Uterus (tissue), 3 donors: ENCODE measurements at regions not wholly inside any gene's neighbourhood (a gene's known extent, or its start where the extent isn't known, plus 50 kb on each side); places are given as distances from the start of the nearest gene placed in this dataset.

Experiments
- DNase-seq, 2 donors: peaks; one replicate each; pipeline ENCODE4 v3.0.0-alpha.2; 2019 to 2020
- H3K27ac ChIP-seq, 2 donors: fragments of 200-600 bp; sonication (generic); 1 replicate in 1 of 2; 2 replicates in 1 of 2; pipeline ENCODE4 v1.5.1; 2016 to 2018
- H3K27me3 ChIP-seq, 2 donors: fragments of 200-600 bp; sonication (generic); one replicate each; pipeline ENCODE4 v1.5.1; 2018 to 2019; ENCODE audit warnings: control low read depth in 1 of 2
- H3K36me3 ChIP-seq, 2 donors: fragments of 200-600 bp; sonication (generic); one replicate each; pipeline ENCODE4 v1.5.1; 2019; ENCODE audit warnings: control low read depth in 1 of 2
- H3K4me1 ChIP-seq, 2 donors: fragments of 200-600 bp; sonication (generic); one replicate each; pipeline ENCODE4 v1.5.1; 2018 to 2019; ENCODE audit warnings: control low read depth in 1 of 2
- H3K4me3 ChIP-seq, 2 donors: fragments of 200-600 bp; sonication (generic); 1 replicate in 1 of 2; 2 replicates in 1 of 2; pipeline ENCODE4 v1.5.1; 2018 to 2019; ENCODE audit warnings: mild to moderate bottlenecking in 1 of 2
- H3K9me3 ChIP-seq, 2 donors: fragments of 200-600 bp; sonication (generic); one replicate each; pipeline ENCODE4 v1.5.1; 2019; ENCODE audit warnings: control low read depth in 1 of 2
- POLR2A ChIP-seq, 2 donors: fragments of 450-650 bp; IDR thresholded peaks; one replicate each; pipeline ENCODE4 v1.6.1; 2016; ENCODE audit warnings: antibody characterized with exemption in 2 of 2, mild to moderate bottlenecking in 1 of 2, moderate library complexity in 1 of 2
- intact Hi-C: fragments of 100-400 bp; cut with DNase I; formaldehyde crosslinking; loops from one replicate; pipeline ENCODE4 v1.15.1; 2023; ENCODE audit warnings: low total_unique reads
- TF ChIP-seq, protein P1 (sequence below), 4 experiments: fragments of 200-600 bp in 2 of 4; fragments of 450-650 bp in 2 of 4; sonication (generic) in 2 of 4; IDR thresholded peaks; one replicate each; pipeline ENCODE4 v1.5.1; 2016 to 2019; ENCODE audit warnings: antibody characterized with exemption in 4 of 4, mild to moderate bottlenecking in 2 of 4, moderate library complexity in 1 of 4
- donor health status: DM: yes; HTN: yes; CAD: no.

DNA sequence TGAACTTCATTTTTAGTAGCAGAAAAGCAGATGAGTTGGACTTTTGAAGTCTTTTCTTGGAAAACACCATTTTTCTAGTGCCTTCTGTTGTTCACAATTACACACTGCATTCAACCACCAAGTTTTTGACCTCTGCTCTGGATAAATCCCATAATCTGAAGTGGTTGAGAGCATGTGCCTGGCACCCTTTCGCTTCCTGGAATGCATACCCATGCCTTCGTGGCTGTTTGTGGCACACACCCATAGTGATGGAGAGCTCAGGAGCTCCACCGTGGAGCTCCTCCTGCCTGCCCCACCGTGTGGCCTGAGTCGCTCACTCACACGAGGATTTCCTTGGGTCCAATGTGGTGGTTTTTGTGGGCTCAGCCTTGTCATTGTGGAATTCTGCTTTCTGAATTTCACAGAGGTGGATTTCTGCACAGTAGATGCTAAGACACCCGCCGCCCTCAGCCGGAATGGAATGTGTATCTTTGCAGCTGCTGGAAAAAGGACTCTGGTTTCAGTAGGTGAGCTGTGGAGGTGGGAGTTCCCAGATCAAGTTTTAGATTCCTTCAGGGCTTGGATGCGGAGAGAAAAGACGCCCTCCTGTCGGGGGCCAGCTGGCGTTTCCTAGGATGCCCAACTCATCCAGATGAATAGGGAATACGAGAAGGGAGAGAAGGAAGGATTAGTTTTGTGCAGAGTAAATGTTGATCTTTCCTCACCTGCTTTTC is 500.4 kb downstream of the IRX1 start:
- no peaks in the 10 kb centered on the region for H3K36me3 ChIP-seq
- H3K4me3 ChIP-seq: no peak overlapping the region
- no peaks in the 10 kb centered on the region for H3K9me3 ChIP-seq
- no peak overlapping the region for H3K27ac ChIP-seq
- TF ChIP-seq POLR2A (IDR thresholded peaks at IDR 0.05): no peak
- TF ChIP-seq, protein P1, sequence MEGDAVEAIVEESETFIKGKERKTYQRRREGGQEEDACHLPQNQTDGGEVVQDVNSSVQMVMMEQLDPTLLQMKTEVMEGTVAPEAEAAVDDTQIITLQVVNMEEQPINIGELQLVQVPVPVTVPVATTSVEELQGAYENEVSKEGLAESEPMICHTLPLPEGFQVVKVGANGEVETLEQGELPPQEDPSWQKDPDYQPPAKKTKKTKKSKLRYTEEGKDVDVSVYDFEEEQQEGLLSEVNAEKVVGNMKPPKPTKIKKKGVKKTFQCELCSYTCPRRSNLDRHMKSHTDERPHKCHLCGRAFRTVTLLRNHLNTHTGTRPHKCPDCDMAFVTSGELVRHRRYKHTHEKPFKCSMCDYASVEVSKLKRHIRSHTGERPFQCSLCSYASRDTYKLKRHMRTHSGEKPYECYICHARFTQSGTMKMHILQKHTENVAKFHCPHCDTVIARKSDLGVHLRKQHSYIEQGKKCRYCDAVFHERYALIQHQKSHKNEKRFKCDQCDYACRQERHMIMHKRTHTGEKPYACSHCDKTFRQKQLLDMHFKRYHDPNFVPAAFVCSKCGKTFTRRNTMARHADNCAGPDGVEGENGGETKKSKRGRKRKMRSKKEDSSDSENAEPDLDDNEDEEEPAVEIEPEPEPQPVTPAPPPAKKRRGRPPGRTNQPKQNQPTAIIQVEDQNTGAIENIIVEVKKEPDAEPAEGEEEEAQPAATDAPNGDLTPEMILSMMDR (IDR thresholded peaks at IDR 0.05): no peak
- H3K27me3 ChIP-seq: no peaks in the 10 kb centered on the region
- no peak for DNase-seq
- intact Hi-C loops: no loop called here
- no peaks in the 10 kb centered on the region for H3K4me1 ChIP-seq

- Histone ChIP-seq H3K4me3 (no peak overlapping the region), H3K4me1 (no peaks in the 10 kb centered on the region), H3K9me3 (no peaks in the 10 kb centered on the region), H3K36me3 (no peaks in the 10 kb centered on the region), H3K27me3 (no peaks in the 10 kb centered on the region), H3K27ac (no peak overlapping the region)
- intact Hi-C loops: no loop called here
- no peak for DNase-seq
- TF ChIP-seq, protein P1 (IDR thresholded peaks at IDR 0.05): no peak
- TF ChIP-seq POLR2A (IDR thresholded peaks at IDR 0.05): no peak
Observed at GRCh38 chr5:4097199-4097598, 501.6 kb downstream of the IRX1 start.

- Histone ChIP-seq H3K9me3 (no peaks in the 10 kb centered on the region), H3K4me1 (no peaks in the 10 kb centered on the region), H3K27ac (no peak overlapping the region), H3K4me3 (no peak overlapping the region), H3K36me3 (no peaks in the 10 kb centered on the region), H3K27me3 (no peaks in the 10 kb centered on the region)
- intact Hi-C loops: no loop called here
- TF ChIP-seq, protein P1 (IDR thresholded peaks at IDR 0.05): no peak
- TF ChIP-seq POLR2A (IDR thresholded peaks at IDR 0.05): no peak
- no peak for DNase-seq
Observed at GRCh38 chr5:4098226-4098625, 502.6 kb downstream of the IRX1 start.

DNA sequence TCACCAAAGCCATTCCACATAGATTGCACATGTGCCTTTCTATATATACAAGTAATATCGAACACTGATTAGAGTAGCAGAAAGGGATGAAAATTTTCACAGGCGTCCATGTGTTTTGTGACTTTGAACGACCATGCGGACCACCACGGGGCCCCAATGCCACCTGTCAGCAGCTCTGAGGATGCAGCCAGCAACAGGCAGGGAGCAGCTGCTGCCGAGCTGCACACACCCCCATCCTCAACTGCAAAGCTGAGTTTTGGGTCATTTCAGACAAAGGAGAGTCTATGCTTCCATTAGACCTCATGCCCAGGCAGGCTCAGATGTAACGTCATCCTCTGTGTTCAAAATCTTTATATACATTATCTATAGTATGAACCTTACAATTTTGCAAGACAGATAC is 503.8 kb downstream of the IRX1 start:
- TF ChIP-seq, protein P1 (IDR thresholded peaks at IDR 0.05): no peak
- TF ChIP-seq POLR2A (IDR thresholded peaks at IDR 0.05): no peak
- no peaks in the 10 kb centered on the region for H3K4me1 ChIP-seq
- DNase-seq: no peak
- no peak overlapping the region for H3K4me3 ChIP-seq
- no peaks in the 10 kb centered on the region for H3K27me3 ChIP-seq
- H3K9me3 ChIP-seq: no peaks in the 10 kb centered on the region
- H3K36me3 ChIP-seq: no peaks in the 10 kb centered on the region
- intact Hi-C loops: no loop called here
- H3K27ac ChIP-seq: no peak overlapping the region

GRCh38 chr5:4100739-4101138 is 505.1 kb downstream of the IRX1 start:
- Histone ChIP-seq H3K4me1 (no peaks in the 10 kb centered on the region), H3K27me3 (no peaks in the 10 kb centered on the region), H3K36me3 (no peaks in the 10 kb centered on the region), H3K27ac (no peak overlapping the region), H3K4me3 (no peak overlapping the region), H3K9me3 (no peaks in the 10 kb centered on the region)
- TF ChIP-seq, protein P1 (IDR thresholded peaks at IDR 0.05): no peak
- TF ChIP-seq POLR2A (IDR thresholded peaks at IDR 0.05): no peak
- intact Hi-C loops: no loop called here
- no peak for DNase-seq
